PC-9 (cell line): ENCODE measurements at regions not wholly inside any gene's neighbourhood (a gene's known extent, or its start where the extent isn't known, plus 50 kb on each side); places are given as distances from the start of the nearest gene placed in this dataset.

Experiments used
- CTCF ChIP-seq: fragments of 200-600 bp; sonication (generic); conservative IDR thresholded peaks from 2 replicates; pipeline ENCODE4 v1.6.1; 2017; ENCODE audit warnings: mixed run types, antibody characterized with exemption, mild to moderate bottlenecking, moderate library complexity
- EZH2 ChIP-seq: fragments of 200-600 bp; sonication (generic); IDR thresholded peaks from 2 replicates; pipeline ENCODE4 v1.8.0; 2017; ENCODE audit warnings: antibody characterized with exemption, low read depth

DNA sequence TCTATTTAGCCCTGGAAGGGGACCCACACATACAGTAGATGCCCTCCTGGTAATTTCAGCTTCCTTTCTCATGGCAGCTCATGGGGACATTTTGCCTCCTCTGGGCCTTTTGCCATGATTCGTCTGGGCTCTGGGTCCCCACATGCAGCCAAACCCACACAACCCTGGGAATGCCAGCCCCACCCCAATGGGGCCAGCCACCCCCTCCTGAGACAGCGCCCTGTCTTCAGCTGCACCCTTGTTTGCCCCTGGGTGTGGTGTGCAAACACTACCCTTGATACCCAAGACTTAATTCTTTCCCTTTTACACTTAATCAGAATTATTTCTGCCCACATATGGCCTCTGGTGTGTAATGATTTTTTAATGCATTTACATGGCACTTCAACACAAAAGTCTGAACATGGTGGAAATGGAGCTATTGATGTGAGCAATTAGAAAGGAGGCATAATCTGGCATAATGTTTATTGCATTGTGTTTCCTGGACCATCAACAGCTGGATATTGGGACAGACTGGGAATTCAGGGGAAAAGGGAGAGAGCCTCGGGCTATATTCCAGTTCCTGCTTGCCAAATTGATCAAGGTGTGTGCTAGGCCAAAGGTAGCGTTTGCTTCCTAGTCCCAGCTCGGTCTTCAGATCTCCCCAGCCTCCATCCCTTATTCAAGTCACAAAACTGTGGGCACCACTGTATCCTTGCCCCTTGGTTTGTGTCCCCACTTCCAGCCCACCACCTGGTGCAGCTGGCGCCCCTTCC is 85.0 kb upstream of the ANO1 start:
- no peak for TF ChIP-seq CTCF
- TF ChIP-seq EZH2: no peak
